GM12878 (cell line): ENCODE measurements at regions not wholly inside any gene's neighbourhood (a gene's known extent, or its start where the extent isn't known, plus 50 kb on each side); places are given as distances from the start of the nearest gene placed in this dataset.
"Not testable (repeated sequence)": the region's sequence is repeated elsewhere in the genome, so short reads cannot be mapped to it uniquely, and the experiment has no call there.

Source experiments
- BACH1 ChIP-seq: fragments of 450-650 bp; IDR thresholded peaks from 2 replicates; pipeline ENCODE4 v1.6.1; 2017; ENCODE audit warnings: mild to moderate bottlenecking, borderline replicate concordance
- GABPA ChIP-seq: IDR thresholded peaks from 2 replicates; pipeline ENCODE4 v1.6.1; 2014; ENCODE audit warnings: antibody characterized with exemption, low read depth, mild to moderate bottlenecking, inconsistent platforms
- NRF1 ChIP-seq: conservative IDR thresholded peaks from 2 replicates; pipeline ENCODE4 v1.6.1; 2011; ENCODE audit warnings: mild to moderate bottlenecking, low read depth, low read length, improper control_type of control experiment
- POLR2A ChIP-seq: IDR thresholded peaks from 2 replicates; pipeline ENCODE4 v1.6.1; 2011; ENCODE audit warnings: low read depth, mild to moderate bottlenecking, low read length
- RAD21 ChIP-seq: IDR thresholded peaks from 2 replicates; pipeline ENCODE4 v1.6.1; 2011; ENCODE audit warnings: mild to moderate bottlenecking, low read depth, low read length, moderate library complexity; ENCODE audit not compliant: insufficient read depth
- SIX5 ChIP-seq: IDR thresholded peaks from 2 replicates; pipeline ENCODE4 v1.6.1; 2011; ENCODE audit warnings: mild to moderate bottlenecking, low read depth, low read length, moderate library complexity; ENCODE audit not compliant: severe bottlenecking
- SPI1 ChIP-seq: IDR thresholded peaks from 2 replicates; pipeline ENCODE4 v1.6.1; 2011; ENCODE audit warnings: low read depth, mild to moderate bottlenecking, low read length, moderate library complexity, borderline replicate concordance; ENCODE audit not compliant: insufficient read depth
- STAT1 ChIP-seq: fragments of 450-650 bp; conservative IDR thresholded peaks from 2 replicates; pipeline ENCODE4 v1.6.1; 2014; ENCODE audit warnings: antibody characterized with exemption, mild to moderate bottlenecking
- SUZ12 ChIP-seq: fragments of 200-600 bp; sonication (generic); IDR thresholded peaks from one replicate; pipeline ENCODE4 v1.6.1; 2018; ENCODE audit warnings: antibody characterized with exemption, mild to moderate bottlenecking; ENCODE audit not compliant: unreplicated experiment
- USF1 ChIP-seq: IDR thresholded peaks from 2 replicates; pipeline ENCODE4 v1.6.1; 2011; ENCODE audit warnings: borderline replicate concordance, low read depth, mild to moderate bottlenecking, moderate library complexity, mixed read lengths, low read length; ENCODE audit not compliant: insufficient read depth; ENCODE audit errors: extremely low read length
- TF ChIP-seq, protein P1 (sequence below), 3 experiments: IDR thresholded peaks in 2 of 3; conservative IDR thresholded peaks in 1 of 3; 2 replicates each; pipeline ENCODE4 v1.5.1; 2011; ENCODE audit warnings: low read depth in 3 of 3, low read length in 3 of 3, mild to moderate bottlenecking in 3 of 3, control low read depth in 2 of 3, moderate library complexity in 2 of 3, inconsistent platforms in 1 of 3, mixed read lengths in 1 of 3; ENCODE audit not compliant: control insufficient read depth in 2 of 3, insufficient read depth in 1 of 3; ENCODE audit errors: extremely low read depth in 1 of 3

DNA sequence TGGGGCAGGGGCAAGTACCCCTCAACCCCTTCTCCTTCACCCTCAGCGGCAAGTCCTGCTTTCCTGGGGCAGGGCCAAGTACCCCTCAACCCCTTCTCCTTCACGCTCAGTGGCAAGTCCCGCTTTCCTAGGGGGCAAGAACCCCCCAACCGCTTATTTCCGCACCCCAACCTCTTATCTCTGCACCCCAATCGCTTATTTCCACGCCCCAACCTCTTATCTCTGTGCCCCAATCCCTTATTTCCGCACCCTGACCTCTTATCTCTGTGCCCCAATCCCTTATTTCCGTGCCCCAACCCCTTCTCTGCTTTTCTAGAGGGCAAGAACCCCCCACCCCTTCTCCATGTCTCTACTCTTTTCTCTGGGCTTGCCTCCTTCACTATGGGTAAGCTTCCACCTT, 109.2 kb upstream of the PELI1 start:
- TF ChIP-seq POLR2A, RAD21, USF1, NRF1, BACH1, SIX5, STAT1, SUZ12, GABPA, SPI1: not testable (repeated sequence)
- TF ChIP-seq, protein P1, sequence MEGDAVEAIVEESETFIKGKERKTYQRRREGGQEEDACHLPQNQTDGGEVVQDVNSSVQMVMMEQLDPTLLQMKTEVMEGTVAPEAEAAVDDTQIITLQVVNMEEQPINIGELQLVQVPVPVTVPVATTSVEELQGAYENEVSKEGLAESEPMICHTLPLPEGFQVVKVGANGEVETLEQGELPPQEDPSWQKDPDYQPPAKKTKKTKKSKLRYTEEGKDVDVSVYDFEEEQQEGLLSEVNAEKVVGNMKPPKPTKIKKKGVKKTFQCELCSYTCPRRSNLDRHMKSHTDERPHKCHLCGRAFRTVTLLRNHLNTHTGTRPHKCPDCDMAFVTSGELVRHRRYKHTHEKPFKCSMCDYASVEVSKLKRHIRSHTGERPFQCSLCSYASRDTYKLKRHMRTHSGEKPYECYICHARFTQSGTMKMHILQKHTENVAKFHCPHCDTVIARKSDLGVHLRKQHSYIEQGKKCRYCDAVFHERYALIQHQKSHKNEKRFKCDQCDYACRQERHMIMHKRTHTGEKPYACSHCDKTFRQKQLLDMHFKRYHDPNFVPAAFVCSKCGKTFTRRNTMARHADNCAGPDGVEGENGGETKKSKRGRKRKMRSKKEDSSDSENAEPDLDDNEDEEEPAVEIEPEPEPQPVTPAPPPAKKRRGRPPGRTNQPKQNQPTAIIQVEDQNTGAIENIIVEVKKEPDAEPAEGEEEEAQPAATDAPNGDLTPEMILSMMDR (IDR thresholded peaks at IDR 0.05 in 2 of 3, conservative IDR thresholded peaks at IDR 0.05 in 1 of 3; ENCODE audit: control insufficient read depth in 2 of 3, extremely low read depth in 1 of 3, insufficient read depth in 1 of 3, low read depth in 3 of 3, low read length in 3 of 3), result not testable (repeated sequence)
